GM12878 (cell line): ENCODE measurements at regions not wholly inside any gene's neighbourhood (a gene's known extent, or its start where the extent isn't known, plus 50 kb on each side); places are given as distances from the start of the nearest gene placed in this dataset.
"Not testable (repeated sequence)": the region's sequence is repeated elsewhere in the genome, so short reads cannot be mapped to it uniquely, and the experiment has no call there.

ENCODE experiments used
- ATAC-seq: fragments of 200-7000 bp; cut with Tn5 transposase; 3 replicates; pipeline ENCODE4 v1.9.1; 2020; ENCODE audit warnings: mild to moderate bottlenecking, moderate library complexity
- BruUV-seq: library from RNA; stranded (reverse); fragments of 400-500 nt; replicated peaks from 2 replicates; lab custom pipeline; 2021; lab: Mats Ljungman, UMichigan
- CTCF ChIA-PET: fragments of 300-600 bp; sonication (Branson Sonifier 250); formaldehyde crosslinking; extraction: SDS; loops from one replicate; lab custom pipeline; 2021; ENCODE audit warnings: inconsistent platforms; lab: Yijun Ruan, JAX
- POLR2A ChIA-PET: fragments of 350-600 bp; formaldehyde crosslinking; extraction: SDS; loops from one replicate; lab custom pipeline; 2021; ENCODE audit warnings: inconsistent platforms; lab: Charles Lee
- RAD21 ChIA-PET: fragments of 300-600 bp; sonication (Branson Sonifier 250); formaldehyde crosslinking; loops from one replicate; lab custom pipeline; 2023; ENCODE audit warnings: antibody characterized with exemption; ENCODE audit not compliant: unreplicated experiment; lab: Charles Lee
- SMC1A ChIA-PET: fragments of 300-600 bp; sonication (Branson Sonifier 250); formaldehyde crosslinking; loops from one replicate; lab custom pipeline; 2023; ENCODE audit not compliant: unreplicated experiment, uncharacterized antibody; lab: Charles Lee
- DNase-seq: peaks from one replicate; pipeline ENCODE4 v3.0.0-alpha.2; 2011; ENCODE audit warnings: low read depth, low spot score
- FAIRE-seq: peaks from 3 replicates; lab custom pipeline; 2011; peaks lifted over from hg19 to GRCh38; lab: Jason Lieb, UNC
- H2AFZ ChIP-seq: 2 replicates; pipeline ENCODE4 v1.6.0; 2011; ENCODE audit warnings: low read depth, low read length, control low read depth; ENCODE audit not compliant: control insufficient read depth
- H3K27ac ChIP-seq: 2 replicates; pipeline ENCODE4 v1.5.1; 2011; ENCODE audit warnings: control low read depth; ENCODE audit not compliant: control insufficient read depth, insufficient read depth
- H3K27me3 ChIP-seq, 2 experiments: replicated peaks in 1 of 2; 2 replicates each; pipeline versions ENCODE4 v1.6.0 to v1.6.1; 2011; ENCODE audit warnings: low read length in 1 of 2; ENCODE audit not compliant: control insufficient read depth in 2 of 2, insufficient read depth in 2 of 2
- H3K36me3 ChIP-seq, 2 experiments: 2 replicates each; pipeline ENCODE4 v1.5.1; 2011; ENCODE audit warnings: low read length in 1 of 2; ENCODE audit not compliant: control insufficient read depth in 2 of 2, insufficient read depth in 2 of 2
- H3K4me1 ChIP-seq: 2 replicates; pipeline ENCODE4 v1.6.1; 2011; ENCODE audit warnings: mild to moderate bottlenecking, low read length, moderate library complexity, mixed read lengths; ENCODE audit not compliant: control insufficient read depth, insufficient read depth
- H3K4me2 ChIP-seq: 2 replicates; pipeline ENCODE4 v1.6.0; 2011; ENCODE audit warnings: control low read depth; ENCODE audit not compliant: control insufficient read depth, insufficient read depth
- H3K4me3 ChIP-seq: fragments of 200-600 bp; sonication (generic); 2 replicates; pipeline ENCODE4 v1.5.1; 2016
- H3K79me2 ChIP-seq: 2 replicates; pipeline ENCODE4 v1.6.0; 2011; ENCODE audit warnings: low read length; ENCODE audit not compliant: control insufficient read depth, insufficient read depth
- H3K9ac ChIP-seq: 2 replicates; pipeline ENCODE4 v1.8.0; 2011; ENCODE audit warnings: low read length, control low read depth, mixed read lengths; ENCODE audit not compliant: control insufficient read depth, insufficient read depth
- H3K9me3 ChIP-seq: replicated peaks from 3 replicates; pipeline ENCODE4 v1.5.1; 2011; ENCODE audit warnings: mild to moderate bottlenecking, low read length; ENCODE audit not compliant: control insufficient read depth, insufficient read depth
- H4K20me1 ChIP-seq: 2 replicates; pipeline ENCODE4 v1.6.0; 2011; ENCODE audit not compliant: control insufficient read depth, insufficient read depth
- HSF1 ChIP-seq: fragments of 150-350 bp; IDR thresholded peaks from 2 replicates; pipeline ENCODE4 v1.6.1; 2014; ENCODE audit warnings: mild to moderate bottlenecking, low read depth, low read length
- MTA3 ChIP-seq: IDR thresholded peaks from 2 replicates; pipeline ENCODE4 v1.6.1; 2012; ENCODE audit warnings: low read length, inconsistent platforms, borderline replicate concordance
- MYB ChIP-seq: fragments of 150-350 bp; IDR thresholded peaks from 2 replicates; pipeline ENCODE4 v1.6.1; 2014; ENCODE audit warnings: mild to moderate bottlenecking, low read depth, low read length, borderline replicate concordance
- PML ChIP-seq: IDR thresholded peaks from 2 replicates; pipeline ENCODE4 v1.6.1; 2012; ENCODE audit warnings: low read length, inconsistent platforms
- PRDM15 ChIP-seq: fragments of 450-650 bp; formaldehyde crosslinking; IDR thresholded peaks from 2 replicates; pipeline ENCODE4 v1.4.0; 2020; ENCODE audit warnings: mild to moderate bottlenecking, moderate library complexity
- SUPT20H ChIP-seq: IDR thresholded peaks from 2 replicates; pipeline ENCODE4 v1.6.1; 2011; ENCODE audit warnings: low read depth, mild to moderate bottlenecking, low read length, moderate library complexity, borderline replicate concordance; ENCODE audit not compliant: control insufficient read depth
- WRNIP1 ChIP-seq: IDR thresholded peaks from 2 replicates; pipeline ENCODE4 v1.6.1; 2011; ENCODE audit warnings: low read depth, low read length, improper control_type of control experiment, borderline replicate concordance
- ZBTB33 ChIP-seq: fragments of 450-650 bp; IDR thresholded peaks from 2 replicates; pipeline ENCODE4 v1.6.1; 2017; ENCODE audit warnings: mild to moderate bottlenecking
- WGBS: methylation state at CpG from one replicate; pipeline ENCODE4 v1.1.6; 2016; ENCODE audit warnings: low lambda C conversion rate; ENCODE audit not compliant: insufficient replicate concordance, insufficient coverage; ENCODE audit errors: missing lambda C conversion rate; 5-methylcytosine and 5-hydroxymethylcytosine counted together
- in situ Hi-C: fragments of 300-500 bp; cut with MboI; formaldehyde crosslinking; loops from 9 replicates; pipeline ENCODE4 v1.14.3; 2018; ENCODE audit warnings: mixed read lengths
- intact Hi-C: fragments of 100-400 bp; cut with micrococcal nuclease; formaldehyde crosslinking; loops from one replicate; pipeline ENCODE4 v1.14.2; 2022; ENCODE audit not compliant: unreplicated experiment

- TF ChIP-seq HSF1 (no peak), MTA3 (no peak), PRDM15 (no peak), ZBTB33 (no peak), MYB (no peak)
Measured at GRCh38 chr6:86775893-86776292, 161.4 kb upstream of the HTR1E start (continued).

GRCh38 chr6:86765211-86765610 is 172.1 kb upstream of the HTR1E start:
- WGBS, result no CpG with 5 or more reads among the region's 1 CpG
- Histone ChIP-seq H3K4me3 (no peak overlapping the region), H3K9me3 (no peaks in the 10 kb centered on the region; the same call in 2 of the 3 replicates), H3K9ac (no peak overlapping the region), H3K27ac (no peak overlapping the region), H3K36me3 (no peaks in the 10 kb centered on the region), H3K4me2 (no peak overlapping the region)
- CTCF ChIA-PET, result interaction anchor here (0.6 to 0.9 kb wide), 2 partner anchors 60 to 1316 kb away, joined by 3 read pairs; no protein-coding TSS in a partner anchor
- RAD21 ChIA-PET, result no interaction called here
- FAIRE-seq, result no peak
- no TSS peak for BruUV-seq
- TF ChIP-seq WRNIP1 (no peak), SUPT20H (no peak), PML (no peak)
- TF ChIP-seq, all 136 proteins: peak for 0
- Histone ChIP-seq H3K79me2 (no peaks in the 10 kb centered on the region), H2AFZ (no peak overlapping the region), H4K20me1 (no peaks in the 10 kb centered on the region), H3K27me3 (no peaks in the 10 kb centered on the region), H3K4me1 (no peaks in the 10 kb centered on the region)
- SMC1A ChIA-PET, result interaction anchor here (1.2 to 1.3 kb wide), 2 partner anchors 22 to 35 kb away, joined by 3 read pairs; no protein-coding TSS in a partner anchor
- intact Hi-C loops, result no loop called here
- in situ Hi-C loops, result no loop called here
- no peak for DNase-seq
- POLR2A ChIA-PET, result no interaction called here
- no peak for ATAC-seq

GRCh38 chr6:86759953-86760352 is 177.4 kb upstream of the HTR1E start:
- H3K4me1 ChIP-seq, SMC1A ChIA-PET, H3K9me3 ChIP-seq, H2AFZ ChIP-seq, RAD21 ChIA-PET, H3K36me3 ChIP-seq, in situ Hi-C loops, H3K79me2 ChIP-seq, H3K4me2 ChIP-seq, FAIRE-seq, POLR2A ChIA-PET, BruUV-seq, H3K27me3 ChIP-seq, H3K9ac ChIP-seq, intact Hi-C loops, H3K27ac ChIP-seq, H3K4me3 ChIP-seq, CTCF ChIA-PET, H4K20me1 ChIP-seq, ATAC-seq, DNase-seq: not testable (repeated sequence)
